Type B pancreatic cell (in vitro differentiated cells): ENCODE measurements at regions not wholly inside any gene's neighbourhood (a gene's known extent, or its start where the extent isn't known, plus 50 kb on each side); places are given as distances from the start of the nearest gene placed in this dataset.

Experiments
- DNase-seq: peaks from one replicate; pipeline ENCODE4 v3.0.0; 2021; ENCODE audit warnings: mixed read lengths; ENCODE audit not compliant: unreplicated experiment; ENCODE audit errors: extremely low spot score
- H3K27ac Mint-ChIP-seq: 2 replicates; pipeline ENCODE4 v1.8.0; 2021; ENCODE audit warnings: mild to moderate bottlenecking, mixed read lengths
- H3K27me3 Mint-ChIP-seq: 2 replicates; pipeline ENCODE4 v1.8.0; 2021; ENCODE audit warnings: mixed read lengths
- H3K36me3 Mint-ChIP-seq: 2 replicates; pipeline ENCODE4 v1.8.0; 2021; ENCODE audit warnings: mixed read lengths
- H3K4me1 Mint-ChIP-seq: one replicate; pipeline ENCODE4 v1.8.0; 2021; ENCODE audit warnings: mixed read lengths; ENCODE audit not compliant: unreplicated experiment
- H3K4me3 Mint-ChIP-seq: 2 replicates; pipeline ENCODE4 v1.8.0; 2021; ENCODE audit warnings: mild to moderate bottlenecking, mixed read lengths
- H3K9me3 Mint-ChIP-seq: 2 replicates; pipeline ENCODE4 v1.8.0; 2021; ENCODE audit warnings: mixed read lengths
- CTCF ChIP-seq: fragments of 200-600 bp; sonication (generic); conservative IDR thresholded peaks from 2 replicates; pipeline ENCODE4 v1.5.0; 2021; ENCODE audit warnings: antibody characterized with exemption, mild to moderate bottlenecking

GRCh38 chr14:84819528-84819927 is 710.4 kb upstream of the FLRT2 start:
- Mint-ChIP-seq H3K9me3 (peaks cover 8% of the 10 kb centered on the region), H3K4me1 (peaks cover 3% of the 10 kb centered on the region), H3K36me3 (no peaks in the 10 kb centered on the region), H3K4me3 (no peak overlapping the region), H3K27me3 (peaks cover 3% of the 10 kb centered on the region), H3K27ac (no peak overlapping the region)
- no peak for TF ChIP-seq CTCF
- DNase-seq = no peak

GRCh38 chr14:84825481-84826251 is 704.3 kb upstream of the FLRT2 start:
- Mint-ChIP-seq H3K27ac (no peak overlapping the region), H3K27me3 (peaks cover 8% of the 10 kb centered on the region), H3K9me3 (peaks cover 6% of the 10 kb centered on the region), H3K4me3 (no peak overlapping the region), H3K4me1 (peaks cover 30% of the 10 kb centered on the region), H3K36me3 (no peaks in the 10 kb centered on the region)
- no peak for DNase-seq
- no peak for TF ChIP-seq CTCF

- peaks cover 30% of the 10 kb centered on the region for H3K4me1 Mint-ChIP-seq
- H3K27ac Mint-ChIP-seq = no peak overlapping the region
- no peak for TF ChIP-seq CTCF
- DNase-seq = no peak
- H3K36me3 Mint-ChIP-seq = no peaks in the 10 kb centered on the region
- H3K27me3 Mint-ChIP-seq = peaks cover 7% of the 10 kb centered on the region
- peaks cover 4% of the 10 kb centered on the region for H3K9me3 Mint-ChIP-seq
- no peak overlapping the region for H3K4me3 Mint-ChIP-seq
Measured at GRCh38 chr14:84826294-84826693, 703.6 kb upstream of the FLRT2 start.

GRCh38 chr14:84850595-84850994 is 679.3 kb upstream of the FLRT2 start:
- no peaks in the 10 kb centered on the region for H3K27me3 Mint-ChIP-seq
- no peak overlapping the region for H3K27ac Mint-ChIP-seq
- no peak for TF ChIP-seq CTCF
- no peaks in the 10 kb centered on the region for H3K36me3 Mint-ChIP-seq
- H3K9me3 Mint-ChIP-seq = peaks cover 6% of the 10 kb centered on the region
- H3K4me1 Mint-ChIP-seq = no peaks in the 10 kb centered on the region
- H3K4me3 Mint-ChIP-seq = no peak overlapping the region
- DNase-seq = no peak

- Mint-ChIP-seq H3K4me1 (peaks cover 7% of the 10 kb centered on the region), H3K27me3 (no peaks in the 10 kb centered on the region), H3K36me3 (no peaks in the 10 kb centered on the region), H3K27ac (no peak overlapping the region), H3K9me3 (peaks cover 10% of the 10 kb centered on the region), H3K4me3 (no peak overlapping the region)
- TF ChIP-seq CTCF = no peak
- no peak for DNase-seq
Measured at GRCh38 chr14:84856751-84857534, 673.0 kb upstream of the FLRT2 start.
